ENCODE measurements at regions not wholly inside any gene's neighbourhood (a gene's known extent, or its start where the extent isn't known, plus 50 kb on each side); places are given as distances from the start of the nearest gene placed in this dataset.

- H3K4me1 ChIP-seq: no peaks in the 10 kb centered on the region
- WGBS, 5 donors: 57 to 78% (median 69%) methylated on average over 3 of the region's 3 CpGs
- intact Hi-C loops (cut with DNase I; ENCODE audit: low total_unique reads): no loop called here
- no peaks in the 10 kb centered on the region for H3K27me3 ChIP-seq
- H3K36me3 ChIP-seq: no peaks in the 10 kb centered on the region
- no peak for DNase-seq
- H3K9me3 ChIP-seq: no peaks in the 10 kb centered on the region
- no peak overlapping the region for H3K4me3 ChIP-seq
- no peak overlapping the region for H3K27ac ChIP-seq
- TF ChIP-seq CTCF (IDR thresholded peaks at IDR 0.05) (no peak), POLR2A (IDR thresholded peaks at IDR 0.05) (no peak), EP300 (IDR thresholded peaks at IDR 0.05) (no peak), POLR2AphosphoS5 (IDR thresholded peaks at IDR 0.05) (no peak)
Measured at GRCh38 chr12:90008277-90008676, 299.6 kb upstream of the ATP2B1 start.

GRCh38 chr12:90004319-90005074 is 295.9 kb upstream of the ATP2B1 start:
- H3K9me3 ChIP-seq: no peaks in the 10 kb centered on the region
- 71 to 81% (median 79%) methylated on average over 5 of the region's 5 CpGs for WGBS, 5 donors
- DNase-seq: no peak
- no peak overlapping the region for H3K27ac ChIP-seq
- no peaks in the 10 kb centered on the region for H3K36me3 ChIP-seq
- no peaks in the 10 kb centered on the region for H3K27me3 ChIP-seq
- TF ChIP-seq CTCF (IDR thresholded peaks at IDR 0.05) (no peak), POLR2A (IDR thresholded peaks at IDR 0.05) (no peak), POLR2AphosphoS5 (IDR thresholded peaks at IDR 0.05) (no peak), EP300 (IDR thresholded peaks at IDR 0.05) (no peak)
- H3K4me3 ChIP-seq: no peak overlapping the region
- intact Hi-C loops (cut with DNase I; ENCODE audit: low total_unique reads): no loop called here
- H3K4me1 ChIP-seq: no peaks in the 10 kb centered on the region

DNA sequence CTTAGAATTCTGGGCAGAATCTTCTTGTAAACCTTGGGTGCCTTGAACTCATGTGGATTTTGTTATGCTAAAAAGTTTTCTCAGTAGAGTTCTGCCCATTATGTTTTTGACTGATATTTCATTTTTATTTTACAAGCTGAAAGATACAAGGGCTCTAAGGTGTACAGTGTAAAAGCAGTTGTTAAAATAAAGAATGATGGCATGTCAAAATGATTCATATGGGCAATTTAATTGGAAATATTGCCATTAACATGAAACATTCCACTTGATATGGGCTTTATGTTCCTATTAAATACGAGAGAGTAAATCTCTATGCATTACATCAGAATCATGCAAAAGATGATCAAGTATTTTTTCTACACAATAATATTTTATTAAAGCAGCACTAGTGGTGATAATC is 295.1 kb upstream of the ATP2B1 start:
- Histone ChIP-seq H3K27me3 (no peaks in the 10 kb centered on the region), H3K4me3 (no peak overlapping the region), H3K9me3 (no peaks in the 10 kb centered on the region), H3K27ac (no peak overlapping the region), H3K36me3 (no peaks in the 10 kb centered on the region), H3K4me1 (no peaks in the 10 kb centered on the region)
- intact Hi-C loops (cut with DNase I; ENCODE audit: low total_unique reads): no loop called here
- TF ChIP-seq CTCF (IDR thresholded peaks at IDR 0.05) (no peak), EP300 (IDR thresholded peaks at IDR 0.05) (no peak), POLR2A (IDR thresholded peaks at IDR 0.05) (no peak), POLR2AphosphoS5 (IDR thresholded peaks at IDR 0.05) (no peak)
- DNase-seq: no peak
- WGBS, 5 donors: 87 to 96% (median 92%) methylated on average over 1 of the region's 1 CpG

DNA sequence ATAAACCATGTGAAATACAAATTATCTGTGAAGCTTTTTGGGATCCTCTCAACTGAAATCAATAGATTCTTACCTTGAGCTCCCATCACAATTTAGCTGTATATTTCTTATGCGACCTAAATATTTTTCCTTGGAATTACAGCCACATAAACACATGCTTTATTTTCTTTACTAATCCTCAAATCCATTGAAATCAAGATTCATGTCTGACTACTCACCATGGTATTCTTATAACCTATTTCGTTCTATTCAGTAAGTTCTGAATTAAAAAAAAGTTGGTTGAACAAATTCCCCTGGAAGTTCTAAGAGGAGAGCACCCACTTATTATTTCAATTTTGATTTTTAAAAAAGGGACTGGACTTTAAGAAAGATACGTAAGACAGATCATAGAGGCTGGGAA is 292.1 kb upstream of the ATP2B1 start:
- Histone ChIP-seq H3K27me3 (no peaks in the 10 kb centered on the region), H3K4me3 (no peak overlapping the region), H3K4me1 (no peaks in the 10 kb centered on the region), H3K36me3 (no peaks in the 10 kb centered on the region), H3K27ac (no peak overlapping the region), H3K9me3 (no peaks in the 10 kb centered on the region)
- TF ChIP-seq EP300 (IDR thresholded peaks at IDR 0.05) (no peak), CTCF (IDR thresholded peaks at IDR 0.05) (no peak), POLR2A (IDR thresholded peaks at IDR 0.05) (no peak), POLR2AphosphoS5 (IDR thresholded peaks at IDR 0.05) (no peak)
- DNase-seq: no peak
- intact Hi-C loops (cut with DNase I; ENCODE audit: low total_unique reads): no loop called here
- 89 to 97% (median 92%) methylated on average over 3 of the region's 3 CpGs for WGBS, 5 donors

Measured in stomach (tissue), 8 donors.